ENCODE measurements at regions not wholly inside any gene's neighbourhood (a gene's known extent, or its start where the extent isn't known, plus 50 kb on each side); places are given as distances from the start of the nearest gene placed in this dataset.

DNA sequence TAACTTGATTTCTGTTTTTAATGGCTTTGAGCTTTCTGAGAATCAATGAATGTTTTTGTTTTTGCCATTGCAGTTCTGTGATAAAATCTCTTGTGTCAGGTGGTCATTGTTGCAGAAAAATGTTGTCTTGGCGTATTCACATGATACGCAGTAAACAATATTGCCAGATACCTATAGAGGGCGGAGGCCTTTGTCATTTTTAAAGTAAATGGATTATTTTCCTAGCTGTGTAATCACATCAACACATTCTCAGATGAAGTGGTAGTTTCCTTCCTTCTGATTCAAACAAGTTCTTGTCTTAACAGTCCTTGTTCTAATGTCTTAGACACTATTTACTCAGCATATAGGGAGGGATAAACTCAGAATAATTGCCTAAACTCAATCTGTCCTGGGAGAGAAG lies 109.9 kb upstream of the DAB2 start:
- TF ChIP-seq, protein P1, sequence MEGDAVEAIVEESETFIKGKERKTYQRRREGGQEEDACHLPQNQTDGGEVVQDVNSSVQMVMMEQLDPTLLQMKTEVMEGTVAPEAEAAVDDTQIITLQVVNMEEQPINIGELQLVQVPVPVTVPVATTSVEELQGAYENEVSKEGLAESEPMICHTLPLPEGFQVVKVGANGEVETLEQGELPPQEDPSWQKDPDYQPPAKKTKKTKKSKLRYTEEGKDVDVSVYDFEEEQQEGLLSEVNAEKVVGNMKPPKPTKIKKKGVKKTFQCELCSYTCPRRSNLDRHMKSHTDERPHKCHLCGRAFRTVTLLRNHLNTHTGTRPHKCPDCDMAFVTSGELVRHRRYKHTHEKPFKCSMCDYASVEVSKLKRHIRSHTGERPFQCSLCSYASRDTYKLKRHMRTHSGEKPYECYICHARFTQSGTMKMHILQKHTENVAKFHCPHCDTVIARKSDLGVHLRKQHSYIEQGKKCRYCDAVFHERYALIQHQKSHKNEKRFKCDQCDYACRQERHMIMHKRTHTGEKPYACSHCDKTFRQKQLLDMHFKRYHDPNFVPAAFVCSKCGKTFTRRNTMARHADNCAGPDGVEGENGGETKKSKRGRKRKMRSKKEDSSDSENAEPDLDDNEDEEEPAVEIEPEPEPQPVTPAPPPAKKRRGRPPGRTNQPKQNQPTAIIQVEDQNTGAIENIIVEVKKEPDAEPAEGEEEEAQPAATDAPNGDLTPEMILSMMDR (IDR thresholded peaks at IDR 0.05; ENCODE audit: low read length) = no peak
- no peak for TF ChIP-seq EZH2 (IDR thresholded peaks at IDR 0.05; ENCODE audit: borderline replicate concordance, low read length)
